Pancreas (tissue), 10 donors: ENCODE measurements at regions not wholly inside any gene's neighbourhood (a gene's known extent, or its start where the extent isn't known, plus 50 kb on each side); places are given as distances from the start of the nearest gene placed in this dataset.

Experiments
- ATAC-seq, 4 donors: fragments of 200-7000 bp; cut with Tn5 transposase; one replicate each; pipeline versions ENCODE4 v1.8.0 to v1.9.1; 2020; ENCODE audit warnings: mild to moderate bottlenecking in 4 of 4, moderate library complexity in 4 of 4
- DNase-seq, 6 donors: peaks; one replicate each; pipeline ENCODE4 v3.0.0-alpha.2; 2020
- FAIRE-seq: peaks from 2 replicates; lab custom pipeline; 2012; peaks lifted over from hg19 to GRCh38; lab: Jason Lieb, UNC
- H3K27ac ChIP-seq, 4 donors: fragments of 200-600 bp; sonication (generic); 1 replicate in 3 of 4; 2 replicates in 1 of 4; pipeline versions ENCODE4 v1.5.0 to v1.8.0; 2020
- H3K27me3 ChIP-seq, 4 donors: fragments of 200-600 bp; one replicate each; pipeline ENCODE4 v1.8.0; 2021
- H3K36me3 ChIP-seq, 3 donors: fragments of 200-600 bp; sonication (generic) in 1 of 3; one replicate each; pipeline versions ENCODE4 v1.5.0 to v1.8.0; 2020 to 2021
- H3K4me1 ChIP-seq, 3 donors: fragments of 200-600 bp; one replicate each; pipeline ENCODE4 v1.8.0; 2021
- H3K4me3 ChIP-seq, 4 donors: fragments of 200-600 bp; sonication (generic) in 2 of 4; one replicate each; pipeline versions ENCODE4 v1.5.0 to v1.8.0; 2020 to 2021
- H3K9me3 ChIP-seq, 4 donors: fragments of 200-600 bp; one replicate each; pipeline ENCODE4 v1.8.0; 2021
- CTCF ChIP-seq, 4 donors: fragments of 200-600 bp; sonication (generic) in 3 of 4; IDR thresholded peaks; one replicate each; pipeline versions ENCODE4 v1.5.0 to v1.8.0; 2021; ENCODE audit warnings: antibody characterized with exemption in 4 of 4
- WGBS, 2 donors: extraction: QIAGEN DNeasy Blood & Tissue Kit; methylation state at CpG; one replicate each; pipeline ENCODE4 v1.1.7; 2013; 5-methylcytosine and 5-hydroxymethylcytosine counted together
- intact Hi-C, 3 donors: fragments of 100-400 bp; cut with DNase I; formaldehyde crosslinking; loops; one replicate each; pipeline versions ENCODE4 v1.11.1 to v1.14.2; 2022
- donor health status: healthy with polysubstance abuse.
- donor health status: DM: no; HTN: no; CAD: no; lungs with moderate emphysema.
- donor health status: DM: no; HTN: no; CAD: no.
- donor health status: control.
- donor health status: control.
- donor health status: Bipolar disorder and iron deficiency.
- donor health status: DM: yes; HTN: yes; CAD: no.
- donor health status: DM: no; HTN: no; CAD: no.
- donor health status: DM: no; HTN: no; CAD: no.
- donor health status: DM: yes; HTN: yes; CAD: no.

GRCh38 chr16:49067776-49068175 is 213.9 kb downstream of the CBLN1 start:
- ATAC-seq = no peak
- WGBS, 2 donors = 68 to 69% methylated on average over 4 of the region's 4 CpGs
- H3K4me1 ChIP-seq = no peaks in the 10 kb centered on the region
- no peak for TF ChIP-seq CTCF (IDR thresholded peaks at IDR 0.05)
- no peak for FAIRE-seq
- peaks cover 0 to under 1% (median 0%) of the 10 kb centered on the region in 4 donors for H3K27me3 ChIP-seq
- no peak overlapping the region for H3K4me3 ChIP-seq
- no peak for DNase-seq
- no peaks in the 10 kb centered on the region for H3K36me3 ChIP-seq
- no peaks in the 10 kb centered on the region for H3K9me3 ChIP-seq
- H3K27ac ChIP-seq = no peak overlapping the region
- intact Hi-C loops = no loop called here

GRCh38 chr16:49061137-49061714 is 220.4 kb downstream of the CBLN1 start:
- H3K27ac ChIP-seq = no peak overlapping the region
- ATAC-seq = no peak
- no peak overlapping the region for H3K4me3 ChIP-seq
- no peak for TF ChIP-seq CTCF (IDR thresholded peaks at IDR 0.05)
- peaks cover 0 to 7% (median 0%) of the 10 kb centered on the region in 4 donors for H3K27me3 ChIP-seq
- intact Hi-C loops = no loop called here
- FAIRE-seq = no peak
- no peaks in the 10 kb centered on the region for H3K36me3 ChIP-seq
- no peak for DNase-seq
- H3K9me3 ChIP-seq = no peaks in the 10 kb centered on the region
- 61 to 69% methylated on average over 3 of the region's 3 CpGs for WGBS, 2 donors
- no peaks in the 10 kb centered on the region for H3K4me1 ChIP-seq

- WGBS, 2 donors = 25 to 29% methylated on average over 2 of the region's 2 CpGs
- no peak overlapping the region for H3K27ac ChIP-seq
- DNase-seq (no peak), FAIRE-seq (no peak), ATAC-seq (no peak)
- no peak for TF ChIP-seq CTCF (IDR thresholded peaks at IDR 0.05)
- intact Hi-C loops = no loop called here
- no peaks in the 10 kb centered on the region for H3K9me3 ChIP-seq
- no peaks in the 10 kb centered on the region for H3K4me1 ChIP-seq
- no peak overlapping the region for H3K4me3 ChIP-seq
- no peaks in the 10 kb centered on the region for H3K36me3 ChIP-seq
- H3K27me3 ChIP-seq = peaks cover 0 to 7% (median 0%) of the 10 kb centered on the region in 4 donors
These were observed 220.9 kb downstream of the CBLN1 start for GRCh38 chr16:49060728-49061127.

DNA sequence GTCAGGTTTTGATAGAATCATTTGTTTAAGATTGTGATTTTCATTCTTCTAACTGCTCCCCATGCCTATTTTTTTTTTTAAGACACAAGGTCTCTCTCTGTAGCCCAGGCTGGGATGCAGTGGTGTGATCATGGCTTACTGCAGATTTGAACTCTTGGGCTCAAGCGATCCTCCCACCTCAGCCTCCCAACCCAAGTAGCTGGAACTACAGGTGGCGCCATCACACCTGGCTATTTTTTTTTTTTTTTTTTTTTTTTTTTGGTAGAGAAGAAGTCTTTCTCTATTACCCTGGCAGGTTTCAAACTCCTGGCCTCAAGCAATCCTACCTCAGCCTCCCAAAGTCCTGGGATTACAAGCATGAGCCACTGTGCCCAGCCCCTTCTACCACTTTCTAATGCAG is 223.3 kb downstream of the CBLN1 start:
- DNase-seq (no peak), ATAC-seq (no peak), FAIRE-seq (no peak)
- Histone ChIP-seq H3K4me3 (no peak overlapping the region), H3K27me3 (peaks cover 0 to 7% (median 0%) of the 10 kb centered on the region in 4 donors), H3K4me1 (no peaks in the 10 kb centered on the region), H3K27ac (no peak overlapping the region), H3K36me3 (no peaks in the 10 kb centered on the region), H3K9me3 (no peaks in the 10 kb centered on the region)
- intact Hi-C loops = no loop called here
- WGBS, 2 donors = 64 to 76% methylated on average over 2 of the region's 2 CpGs
- TF ChIP-seq CTCF (IDR thresholded peaks at IDR 0.05) = no peak

- intact Hi-C loops = no loop called here
- H3K4me1 ChIP-seq = no peaks in the 10 kb centered on the region
- H3K4me3 ChIP-seq = no peak overlapping the region
- no peak for TF ChIP-seq CTCF (IDR thresholded peaks at IDR 0.05)
- H3K27ac ChIP-seq = no peak overlapping the region
- peaks cover 0 to 7% (median 0%) of the 10 kb centered on the region in 4 donors for H3K27me3 ChIP-seq
- ATAC-seq (no peak), DNase-seq (no peak), FAIRE-seq (no peak)
- H3K9me3 ChIP-seq = no peaks in the 10 kb centered on the region
- no peaks in the 10 kb centered on the region for H3K36me3 ChIP-seq
- 51 to 55% methylated on average over 4 of the region's 4 CpGs for WGBS, 2 donors
These were observed 223.7 kb downstream of the CBLN1 start for GRCh38 chr16:49057936-49058335.
